Renal cortical epithelial cell (primary cell): ENCODE measurements at regions not wholly inside any gene's neighbourhood (a gene's known extent, or its start where the extent isn't known, plus 50 kb on each side); places are given as distances from the start of the nearest gene placed in this dataset.
"Not testable (repeated sequence)": the region's sequence is repeated elsewhere in the genome, so short reads cannot be mapped to it uniquely, and the experiment has no call there.

Experiments
- DNase-seq: peaks from one replicate; pipeline ENCODE4 v3.0.0-alpha.2; 2011; ENCODE audit warnings: low read depth

- no peak for DNase-seq
These were observed 1465.7 kb upstream of the DIAPH2 start for GRCh38 chrX:95218976-95219375.

- no peak for DNase-seq
These were observed 1436.3 kb upstream of the DIAPH2 start for GRCh38 chrX:95248386-95248785.

- no peak for DNase-seq
These were observed 1394.2 kb upstream of the DIAPH2 start for GRCh38 chrX:95290455-95290854.

- DNase-seq = no peak
These were observed 1393.1 kb upstream of the DIAPH2 start for GRCh38 chrX:95291561-95291960.

- no peak for DNase-seq
These were observed 1365.8 kb upstream of the DIAPH2 start for GRCh38 chrX:95318882-95319281.

GRCh38 chrX:95325185-95325584 is 1359.5 kb upstream of the DIAPH2 start:
- no peak for DNase-seq

GRCh38 chrX:95330292-95330691 is 1354.3 kb upstream of the DIAPH2 start:
- no peak for DNase-seq

- DNase-seq = no peak
These were observed 1352.1 kb upstream of the DIAPH2 start for GRCh38 chrX:95332530-95332929.

GRCh38 chrX:95346856-95347255 is 1337.8 kb upstream of the DIAPH2 start:
- DNase-seq = no peak

- DNase-seq = no peak
These were observed 1333.7 kb upstream of the DIAPH2 start for GRCh38 chrX:95350774-95351488.

- no peak for DNase-seq
These were observed 1317.4 kb upstream of the DIAPH2 start for GRCh38 chrX:95367286-95367685.

GRCh38 chrX:95382799-95383198 is 1301.8 kb upstream of the DIAPH2 start:
- no peak for DNase-seq

- DNase-seq = no peak
These were observed 1300.9 kb upstream of the DIAPH2 start for GRCh38 chrX:95383778-95384177.

GRCh38 chrX:95427389-95427788 is 1257.3 kb upstream of the DIAPH2 start:
- no peak for DNase-seq

GRCh38 chrX:95435198-95435597 is 1249.4 kb upstream of the DIAPH2 start:
- no peak for DNase-seq

- DNase-seq = no peak
These were observed 1242.8 kb upstream of the DIAPH2 start for GRCh38 chrX:95441836-95442235.

GRCh38 chrX:95484781-95485180 is 1199.9 kb upstream of the DIAPH2 start:
- no peak for DNase-seq

- DNase-seq = no peak
These were observed 1178.9 kb upstream of the DIAPH2 start for GRCh38 chrX:95505721-95506120.

- no peak for DNase-seq
These were observed 1175.2 kb upstream of the DIAPH2 start for GRCh38 chrX:95509474-95509873.

- not testable (repeated sequence) for DNase-seq
These were observed 1160.6 kb upstream of the DIAPH2 start for GRCh38 chrX:95524018-95524417.

GRCh38 chrX:95536111-95536510 is 1148.5 kb upstream of the DIAPH2 start:
- DNase-seq = no peak

- no peak for DNase-seq
These were observed 1148.0 kb upstream of the DIAPH2 start for GRCh38 chrX:95536661-95537060.

GRCh38 chrX:95539041-95539440 is 1145.6 kb upstream of the DIAPH2 start:
- no peak for DNase-seq

- DNase-seq = not testable (repeated sequence)
These were observed 1135.1 kb upstream of the DIAPH2 start for GRCh38 chrX:95549552-95549951.
